GM23338 (cell line): ENCODE measurements at regions not wholly inside any gene's neighbourhood (a gene's known extent, or its start where the extent isn't known, plus 50 kb on each side); places are given as distances from the start of the nearest gene placed in this dataset.

Source experiments
- CTCF ChIP-seq, 2 experiments: fragments of 200-600 bp in 1 of 2; sonication (generic) in 1 of 2; conservative IDR thresholded peaks; 2 replicates each; pipeline versions ENCODE4 v1.5.1 to v1.6.1; 2016 to 2017; ENCODE audit warnings: antibody characterized with exemption in 2 of 2, low read depth in 2 of 2, mild to moderate bottlenecking in 2 of 2, moderate library complexity in 1 of 2
- POLR2AphosphoS5 ChIP-seq: IDR thresholded peaks from 2 replicates; pipeline ENCODE4 v1.6.1; 2016; ENCODE audit warnings: antibody characterized with exemption, low read depth

GRCh38 chr5:122639033-122639432 is 135.8 kb upstream of the SNX2 start:
- TF ChIP-seq POLR2AphosphoS5 (no peak), CTCF (conservative IDR thresholded peaks at IDR 0.05; ENCODE audit: low read depth in 2 of 2) (no peak)
